Globus pallidus (tissue), 1 donor: ENCODE measurements at regions not wholly inside any gene's neighbourhood (a gene's known extent, or its start where the extent isn't known, plus 50 kb on each side); places are given as distances from the start of the nearest gene placed in this dataset.

Experiments used
- DNase-seq: peaks from one replicate; pipeline ENCODE4 v3.0.0-alpha.2; 2015; ENCODE audit warnings: low spot score

- no peak for DNase-seq
Measured at GRCh38 chr14:98462908-98463307, 809.1 kb downstream of the BCL11B start.

- DNase-seq, result no peak
Measured at GRCh38 chr14:98466807-98467206, 805.2 kb downstream of the BCL11B start.

GRCh38 chr14:98470663-98471062 is 801.3 kb downstream of the BCL11B start:
- no peak for DNase-seq

- DNase-seq, result no peak
Measured at GRCh38 chr14:98474900-98475299, 797.1 kb downstream of the BCL11B start.

GRCh38 chr14:98477935-98478334 is 794.1 kb downstream of the BCL11B start:
- no peak for DNase-seq

- no peak for DNase-seq
Measured at GRCh38 chr14:98489115-98489514, 782.9 kb downstream of the BCL11B start.

GRCh38 chr14:98494582-98494981 is 777.4 kb downstream of the BCL11B start:
- DNase-seq, result no peak

- no peak for DNase-seq
Measured at GRCh38 chr14:98498019-98498885, 773.7 kb downstream of the BCL11B start.

- no peak for DNase-seq
Measured at GRCh38 chr14:98501335-98501734, 770.7 kb downstream of the BCL11B start.

- no peak for DNase-seq
Measured at GRCh38 chr14:98501836-98502235, 770.2 kb downstream of the BCL11B start.

- no peak for DNase-seq
Measured at GRCh38 chr14:98503086-98503815, 768.7 kb downstream of the BCL11B start.

- no peak for DNase-seq
Measured at GRCh38 chr14:98507264-98507663, 764.7 kb downstream of the BCL11B start.

- no peak for DNase-seq
Measured at GRCh38 chr14:98510392-98510791, 761.6 kb downstream of the BCL11B start.

- no peak for DNase-seq
Measured at GRCh38 chr14:98512501-98513251, 759.3 kb downstream of the BCL11B start.

GRCh38 chr14:98513558-98513957 is 758.4 kb downstream of the BCL11B start:
- no peak for DNase-seq

- no peak for DNase-seq
Measured at GRCh38 chr14:98514016-98514415, 758.0 kb downstream of the BCL11B start.

- no peak for DNase-seq
Measured at GRCh38 chr14:98536256-98536655, 735.7 kb downstream of the BCL11B start.

- DNase-seq, result no peak
Measured at GRCh38 chr14:98542316-98542715, 729.7 kb downstream of the BCL11B start.

GRCh38 chr14:98543074-98543473 is 728.9 kb downstream of the BCL11B start:
- no peak for DNase-seq

- no peak for DNase-seq
Measured at GRCh38 chr14:98544174-98544573, 727.8 kb downstream of the BCL11B start.

GRCh38 chr14:98545181-98545580 is 726.8 kb downstream of the BCL11B start:
- no peak for DNase-seq

GRCh38 chr14:98548071-98548686 is 723.8 kb downstream of the BCL11B start:
- DNase-seq, result no peak
